A673 (cell line): ENCODE measurements at regions not wholly inside any gene's neighbourhood (a gene's known extent, or its start where the extent isn't known, plus 50 kb on each side); places are given as distances from the start of the nearest gene placed in this dataset.
"Not testable (repeated sequence)": the region's sequence is repeated elsewhere in the genome, so short reads cannot be mapped to it uniquely, and the experiment has no call there.

Experiments used
- EZH2 ChIP-seq: fragments of 200-600 bp; sonication (generic); IDR thresholded peaks from 2 replicates; pipeline ENCODE4 v1.6.1; 2017; ENCODE audit warnings: borderline replicate concordance, low read depth, mild to moderate bottlenecking, mixed read lengths, antibody characterized with exemption, low read length; ENCODE audit not compliant: poor library complexity, severe bottlenecking
- TF ChIP-seq, protein P1 (sequence below): fragments of 300-800, 200-600 bp; sonication (generic); conservative IDR thresholded peaks from 2 replicates; pipeline ENCODE4 v1.5.1; 2017; ENCODE audit warnings: low read depth, mild to moderate bottlenecking, antibody characterized with exemption, low read length, moderate library complexity, mixed read lengths

DNA sequence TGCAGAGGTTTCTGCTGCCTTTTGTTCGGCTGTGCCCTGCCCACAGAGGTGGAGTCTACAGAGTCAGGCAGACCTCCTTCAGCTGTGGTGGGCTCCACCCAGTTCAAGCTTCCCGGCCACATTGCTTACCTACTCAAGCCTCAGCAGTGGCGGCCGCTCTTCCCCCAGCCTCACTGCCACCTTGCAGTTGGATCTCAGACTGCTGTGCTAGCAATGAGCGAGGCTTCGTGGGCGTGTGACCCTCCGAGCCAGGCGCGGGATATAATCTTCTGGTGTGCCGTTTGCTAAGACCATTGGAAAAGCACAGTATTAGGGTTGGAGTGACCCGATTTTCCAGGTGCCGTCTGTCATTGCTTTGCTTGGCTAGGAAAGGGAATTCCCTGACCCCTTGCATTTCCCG is 82.4 kb upstream of the ZC4H2 start:
- TF ChIP-seq, protein P1, sequence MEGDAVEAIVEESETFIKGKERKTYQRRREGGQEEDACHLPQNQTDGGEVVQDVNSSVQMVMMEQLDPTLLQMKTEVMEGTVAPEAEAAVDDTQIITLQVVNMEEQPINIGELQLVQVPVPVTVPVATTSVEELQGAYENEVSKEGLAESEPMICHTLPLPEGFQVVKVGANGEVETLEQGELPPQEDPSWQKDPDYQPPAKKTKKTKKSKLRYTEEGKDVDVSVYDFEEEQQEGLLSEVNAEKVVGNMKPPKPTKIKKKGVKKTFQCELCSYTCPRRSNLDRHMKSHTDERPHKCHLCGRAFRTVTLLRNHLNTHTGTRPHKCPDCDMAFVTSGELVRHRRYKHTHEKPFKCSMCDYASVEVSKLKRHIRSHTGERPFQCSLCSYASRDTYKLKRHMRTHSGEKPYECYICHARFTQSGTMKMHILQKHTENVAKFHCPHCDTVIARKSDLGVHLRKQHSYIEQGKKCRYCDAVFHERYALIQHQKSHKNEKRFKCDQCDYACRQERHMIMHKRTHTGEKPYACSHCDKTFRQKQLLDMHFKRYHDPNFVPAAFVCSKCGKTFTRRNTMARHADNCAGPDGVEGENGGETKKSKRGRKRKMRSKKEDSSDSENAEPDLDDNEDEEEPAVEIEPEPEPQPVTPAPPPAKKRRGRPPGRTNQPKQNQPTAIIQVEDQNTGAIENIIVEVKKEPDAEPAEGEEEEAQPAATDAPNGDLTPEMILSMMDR: not testable (repeated sequence)
- TF ChIP-seq EZH2: not testable (repeated sequence)
